SK-N-SH (cell line): ENCODE measurements at regions not wholly inside any gene's neighbourhood (a gene's known extent, or its start where the extent isn't known, plus 50 kb on each side); places are given as distances from the start of the nearest gene placed in this dataset.

ENCODE experiments used
- CTCF ChIA-PET: fragments of 300-600, 350-600 bp; formaldehyde crosslinking; extraction: SDS; loops from one replicate; lab custom pipeline; 2021; lab: Yijun Ruan, JAX
- POLR2A ChIA-PET: fragments of 350-600 bp; sonication (Branson Sonifier 250); formaldehyde crosslinking; extraction: SDS; loops from one replicate; lab custom pipeline; 2020; ENCODE audit warnings: antibody characterized with exemption, inconsistent platforms; lab: Yijun Ruan, JAX
- DNase-seq: peaks from one replicate; pipeline ENCODE4 v3.0.0; 2012
- H2AFZ ChIP-seq: fragments of 200-600 bp; sonication (generic); 2 replicates; pipeline ENCODE4 v1.8.1; 2016; ENCODE audit warnings: antibody characterized with exemption, mild to moderate bottlenecking, low read depth
- H3F3A ChIP-seq: fragments of 200-600 bp; sonication (generic); replicated peaks from 2 replicates; pipeline ENCODE3; 2016; ENCODE audit warnings: antibody characterized with exemption, mild to moderate bottlenecking; ENCODE audit not compliant: insufficient read depth
- H3K27ac ChIP-seq, 2 experiments: fragments of 200-500 bp in 1 of 2; fragments of 200-600 bp in 1 of 2; sonication (Bioruptor generic) in 1 of 2; sonication (generic), shearing (Covaris generic) in 1 of 2; 2 replicates each; pipeline versions ENCODE4 v1.5.1 to v1.6.1; 2014 to 2016; ENCODE audit warnings: low read depth in 2 of 2, inconsistent platforms in 1 of 2, low read length in 1 of 2, mild to moderate bottlenecking in 1 of 2, mixed read lengths in 1 of 2
- H3K27me3 ChIP-seq: fragments of 200-600 bp; sonication (generic), shearing (Covaris generic); 2 replicates; pipeline ENCODE4 v1.6.1; 2016; ENCODE audit warnings: mixed run types; ENCODE audit not compliant: insufficient read depth
- H3K36me3 ChIP-seq, 2 experiments: fragments of 200-500 bp in 1 of 2; fragments of 200-600 bp in 1 of 2; sonication (Bioruptor generic) in 1 of 2; sonication (generic) in 1 of 2; replicated peaks in 1 of 2; 2 replicates each; pipeline versions ENCODE3 to v1.5.1; 2014 to 2016; ENCODE audit warnings: low read length in 1 of 2, mild to moderate bottlenecking in 1 of 2; ENCODE audit not compliant: insufficient read depth in 2 of 2, control insufficient read depth in 1 of 2
- H3K4me1 ChIP-seq, 2 experiments: fragments of 200-500 bp in 1 of 2; fragments of 200-600 bp in 1 of 2; sonication (Bioruptor generic) in 1 of 2; sonication (generic), shearing (Covaris generic) in 1 of 2; 2 replicates each; pipeline versions ENCODE4 v1.5.1 to v1.6.1; 2014 to 2016; ENCODE audit warnings: low read depth in 1 of 2, low read length in 1 of 2, mixed run types in 1 of 2; ENCODE audit not compliant: insufficient read depth in 2 of 2, control insufficient read depth in 1 of 2
- H3K4me2 ChIP-seq: fragments of 200-600 bp; sonication (generic), shearing (Covaris generic); 2 replicates; pipeline ENCODE4 v1.6.1; 2017; ENCODE audit warnings: mixed run types
- H3K4me3 ChIP-seq, 2 experiments: fragments of 200-500 bp in 1 of 2; fragments of 200-600 bp in 1 of 2; sonication (Bioruptor generic) in 1 of 2; sonication (generic), shearing (Covaris generic) in 1 of 2; 2 replicates each; pipeline versions ENCODE4 v1.5.1 to v1.8.1; 2014 to 2016; ENCODE audit warnings: low read depth in 2 of 2, inconsistent platforms in 1 of 2, low read length in 1 of 2, mild to moderate bottlenecking in 1 of 2, mixed read lengths in 1 of 2, moderate library complexity in 1 of 2
- H3K79me2 ChIP-seq: fragments of 200-600 bp; sonication (generic); 2 replicates; pipeline ENCODE4 v1.8.1; 2017; ENCODE audit warnings: mild to moderate bottlenecking; ENCODE audit not compliant: insufficient read depth
- H3K9ac ChIP-seq: fragments of 200-600 bp; sonication (generic); 2 replicates; pipeline ENCODE4 v1.6.1; 2017; ENCODE audit warnings: mixed run types
- H3K9me2 ChIP-seq: fragments of 200-600 bp; sonication (generic); 2 replicates; pipeline ENCODE4 v1.6.1; 2017; ENCODE audit warnings: mixed run types
- H3K9me3 ChIP-seq: fragments of 200-600 bp; sonication (generic); 2 replicates; pipeline ENCODE4 v1.6.1; 2017; ENCODE audit warnings: mixed run types, mild to moderate bottlenecking, moderate library complexity
- H4K20me1 ChIP-seq: fragments of 200-600 bp; sonication (generic); 2 replicates; pipeline ENCODE4 v1.6.1; 2017; ENCODE audit warnings: mild to moderate bottlenecking, mixed run types; ENCODE audit not compliant: insufficient read depth
- CHD2 ChIP-seq: fragments of 150-350 bp; IDR thresholded peaks from 2 replicates; pipeline ENCODE4 v1.6.1; 2018; ENCODE audit warnings: low read length; ENCODE audit not compliant: partially characterized antibody
- EZH2phosphoT487 ChIP-seq: fragments of 200-600 bp; sonication (generic); IDR thresholded peaks from 2 replicates; pipeline ENCODE4 v1.6.1; 2017; ENCODE audit warnings: low read depth, mixed run types, mild to moderate bottlenecking, antibody characterized with exemption, moderate library complexity, borderline replicate concordance
- FOXJ3 ChIP-seq: sonication (generic); formaldehyde crosslinking; IDR thresholded peaks from 2 replicates; pipeline ENCODE4 v1.5.1; 2020; ENCODE audit warnings: mild to moderate bottlenecking, missing genetic modification reagents
- FOXM1 ChIP-seq: IDR thresholded peaks from 2 replicates; pipeline ENCODE4 v1.4.0; 2012; ENCODE audit warnings: low read depth, mild to moderate bottlenecking
- GATA2 ChIP-seq: sonication (generic); formaldehyde crosslinking; IDR thresholded peaks from 2 replicates; pipeline ENCODE4 v1.5.0; 2020; ENCODE audit warnings: mild to moderate bottlenecking, missing genetic modification reagents
- JUND ChIP-seq: IDR thresholded peaks from 2 replicates; pipeline ENCODE4 v1.4.0; 2012
- MEF2A ChIP-seq: IDR thresholded peaks from 2 replicates; pipeline ENCODE4 v1.4.0; 2012; ENCODE audit warnings: low read depth, borderline replicate concordance
- MXI1 ChIP-seq: IDR thresholded peaks from 2 replicates; pipeline ENCODE4 v1.6.1; 2012; ENCODE audit warnings: mild to moderate bottlenecking, low read depth, low read length, improper control_type of control experiment
- NFIC ChIP-seq: IDR thresholded peaks from 2 replicates; pipeline ENCODE4 v1.4.0; 2012; ENCODE audit warnings: borderline replicate concordance
- RAD21 ChIP-seq: IDR thresholded peaks from 2 replicates; pipeline ENCODE4 v1.6.1; 2012; ENCODE audit warnings: mild to moderate bottlenecking, low read length
- RCOR1 ChIP-seq: fragments of 150-350 bp; IDR thresholded peaks from 2 replicates; pipeline ENCODE4 v1.6.1; 2017; ENCODE audit warnings: antibody characterized with exemption, low read length
- RFX5 ChIP-seq: IDR thresholded peaks from 2 replicates; pipeline ENCODE4 v1.6.1; 2012; ENCODE audit warnings: mild to moderate bottlenecking, improper control_type of control experiment, low read length
- RXRA ChIP-seq: IDR thresholded peaks from 2 replicates; pipeline ENCODE4 v1.4.0; 2012; ENCODE audit warnings: low read depth, mild to moderate bottlenecking, borderline replicate concordance
- SIN3A ChIP-seq: IDR thresholded peaks from 2 replicates; pipeline ENCODE4 v1.6.1; 2012; ENCODE audit warnings: low read depth, mild to moderate bottlenecking, low read length, moderate library complexity, borderline replicate concordance
- TAF1 ChIP-seq: IDR thresholded peaks from 2 replicates; pipeline ENCODE4 v1.6.1; 2012; ENCODE audit warnings: low read depth, mild to moderate bottlenecking, low read length, moderate library complexity, borderline replicate concordance
- YY1 ChIP-seq: IDR thresholded peaks from 2 replicates; pipeline ENCODE4 v1.4.0; 2012; ENCODE audit warnings: low read depth, mild to moderate bottlenecking
- WGBS: methylation state at CpG from one replicate; pipeline ENCODE4 v1.1.6; 2017; ENCODE audit warnings: low lambda C conversion rate; 5-methylcytosine and 5-hydroxymethylcytosine counted together
- TF ChIP-seq, protein P1 (sequence below): IDR thresholded peaks from 2 replicates; pipeline ENCODE4 v1.4.0; 2012; ENCODE audit warnings: low read depth, borderline replicate concordance
- TF ChIP-seq, protein P2 (sequence below): fragments of 150-350 bp; IDR thresholded peaks from 2 replicates; pipeline ENCODE4 v1.6.1; 2016; ENCODE audit warnings: mild to moderate bottlenecking, low read depth, low read length
- TF ChIP-seq, protein P3 (sequence below): IDR thresholded peaks from 2 replicates; pipeline ENCODE4 v1.6.1; 2012; ENCODE audit warnings: mild to moderate bottlenecking, low read depth, low read length, moderate library complexity

DNA sequence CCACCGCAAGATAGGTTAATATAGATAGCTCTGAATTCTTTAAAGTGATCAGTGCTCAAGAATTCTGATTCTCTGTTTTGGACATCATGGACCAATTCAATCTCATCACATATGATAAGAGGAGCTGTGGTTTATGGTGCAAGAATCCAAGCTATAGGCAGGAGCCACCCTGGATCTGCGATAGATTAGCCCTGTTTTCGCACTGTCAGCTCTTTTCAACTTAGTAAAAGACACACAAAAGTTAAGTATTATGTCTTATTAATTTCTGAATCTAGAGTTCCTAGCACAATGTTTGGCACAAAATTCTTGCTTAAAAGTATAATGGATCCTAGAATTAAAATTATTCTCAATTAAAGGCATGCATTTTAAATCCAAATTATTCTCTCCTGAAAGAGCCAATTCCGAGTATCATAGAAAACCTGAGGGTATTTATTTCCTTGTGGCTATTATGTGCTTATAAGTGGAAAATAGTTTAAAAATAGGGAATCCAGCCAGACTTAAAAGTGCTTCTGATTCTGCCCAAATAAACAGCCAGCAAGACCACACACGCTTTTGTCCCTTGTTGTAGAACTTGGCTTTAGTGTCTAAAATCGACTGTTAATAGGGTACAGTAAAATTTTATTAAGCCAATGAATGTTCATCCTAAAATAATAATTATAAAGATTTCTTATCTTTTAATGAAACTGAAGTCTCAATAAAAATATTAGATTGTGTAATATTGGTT is 184.9 kb upstream of the FLRT2 start:
- POLR2A ChIA-PET = no interaction called here
- peak overlapping the region; percentile 14; the same call in 1 of the 2 replicates for H2AFZ ChIP-seq
- H3K36me3 ChIP-seq = no peaks in the 10 kb centered on the region
- no peak for DNase-seq
- H3K9me2 ChIP-seq = no peaks in the 10 kb centered on the region
- H3K4me2 ChIP-seq = no peak overlapping the region
- no peak overlapping the region for H3K4me3 ChIP-seq
- no peaks in the 10 kb centered on the region for H3K79me2 ChIP-seq
- TF ChIP-seq RAD21 = no peak
- TF ChIP-seq, protein P1, sequence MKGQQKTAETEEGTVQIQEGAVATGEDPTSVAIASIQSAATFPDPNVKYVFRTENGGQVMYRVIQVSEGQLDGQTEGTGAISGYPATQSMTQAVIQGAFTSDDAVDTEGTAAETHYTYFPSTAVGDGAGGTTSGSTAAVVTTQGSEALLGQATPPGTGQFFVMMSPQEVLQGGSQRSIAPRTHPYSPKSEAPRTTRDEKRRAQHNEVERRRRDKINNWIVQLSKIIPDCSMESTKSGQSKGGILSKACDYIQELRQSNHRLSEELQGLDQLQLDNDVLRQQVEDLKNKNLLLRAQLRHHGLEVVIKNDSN = no peak
- no peak for TF ChIP-seq JUND
- no peak for TF ChIP-seq RXRA
- TF ChIP-seq MXI1 = no peak
- TF ChIP-seq CHD2 = no peak
- no peak for TF ChIP-seq EZH2phosphoT487
- no peak for TF ChIP-seq FOXM1
- no peak for TF ChIP-seq RFX5
- TF ChIP-seq, protein P2, sequence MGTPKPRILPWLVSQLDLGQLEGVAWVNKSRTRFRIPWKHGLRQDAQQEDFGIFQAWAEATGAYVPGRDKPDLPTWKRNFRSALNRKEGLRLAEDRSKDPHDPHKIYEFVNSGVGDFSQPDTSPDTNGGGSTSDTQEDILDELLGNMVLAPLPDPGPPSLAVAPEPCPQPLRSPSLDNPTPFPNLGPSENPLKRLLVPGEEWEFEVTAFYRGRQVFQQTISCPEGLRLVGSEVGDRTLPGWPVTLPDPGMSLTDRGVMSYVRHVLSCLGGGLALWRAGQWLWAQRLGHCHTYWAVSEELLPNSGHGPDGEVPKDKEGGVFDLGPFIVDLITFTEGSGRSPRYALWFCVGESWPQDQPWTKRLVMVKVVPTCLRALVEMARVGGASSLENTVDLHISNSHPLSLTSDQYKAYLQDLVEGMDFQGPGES = no peak
- TF ChIP-seq NFIC = no peak
- TF ChIP-seq, all 33 proteins: peak for 0
- Histone ChIP-seq H3F3A (no peaks in the 10 kb centered on the region), H4K20me1 (no peaks in the 10 kb centered on the region), H3K9me3 (no peaks in the 10 kb centered on the region), H3K27me3 (no peaks in the 10 kb centered on the region), H3K9ac (no peak overlapping the region), H3K27ac (no peak overlapping the region), H3K4me1 (no peaks in the 10 kb centered on the region)
- CTCF ChIA-PET = no interaction called here
- WGBS = 51% methylated on average over 6 of the region's 6 CpGs

DNA sequence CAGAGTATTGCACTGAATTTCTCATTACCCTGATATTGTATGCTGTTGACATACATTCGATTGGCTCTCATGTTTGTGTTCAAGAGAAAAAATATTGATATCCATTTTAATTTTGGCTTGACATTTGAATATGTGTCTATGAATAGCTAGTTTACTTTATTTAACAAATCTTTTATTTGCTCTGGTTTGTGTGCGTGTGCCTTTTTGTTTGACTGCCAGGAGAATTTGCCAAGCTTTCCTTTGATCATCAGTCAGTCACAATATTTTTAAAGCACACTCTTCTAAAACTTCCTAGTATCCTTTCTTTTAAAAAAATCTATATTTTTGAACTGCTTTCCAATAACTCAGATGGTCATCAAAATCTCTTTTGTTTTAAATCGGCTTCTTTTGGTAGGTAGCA is 179.3 kb upstream of the FLRT2 start:
- H2AFZ ChIP-seq = no peak overlapping the region
- no peaks in the 10 kb centered on the region for H4K20me1 ChIP-seq
- H3K36me3 ChIP-seq = no peaks in the 10 kb centered on the region
- ChIA-PET CTCF (no interaction called here), POLR2A (no interaction called here)
- no peak overlapping the region for H3K4me2 ChIP-seq
- no peak overlapping the region for H3K4me3 ChIP-seq
- H3K9me3 ChIP-seq = no peaks in the 10 kb centered on the region
- H3K9ac ChIP-seq = no peak overlapping the region
- H3F3A ChIP-seq = no peaks in the 10 kb centered on the region
- no peaks in the 10 kb centered on the region for H3K4me1 ChIP-seq
- H3K9me2 ChIP-seq = no peaks in the 10 kb centered on the region
- no peak for DNase-seq
- no peaks in the 10 kb centered on the region for H3K79me2 ChIP-seq
- no peak overlapping the region for H3K27ac ChIP-seq
- WGBS = 20% methylated on average over 3 of the region's 3 CpGs
- H3K27me3 ChIP-seq = no peaks in the 10 kb centered on the region
- no peak for TF ChIP-seq RCOR1
- TF ChIP-seq, protein P2 = no peak
- TF ChIP-seq SIN3A = no peak
- TF ChIP-seq YY1 = no peak
- TF ChIP-seq MEF2A = no peak
- TF ChIP-seq MXI1 = no peak
- no peak for TF ChIP-seq CHD2
- TF ChIP-seq, protein P1 = no peak
- TF ChIP-seq, protein P3, sequence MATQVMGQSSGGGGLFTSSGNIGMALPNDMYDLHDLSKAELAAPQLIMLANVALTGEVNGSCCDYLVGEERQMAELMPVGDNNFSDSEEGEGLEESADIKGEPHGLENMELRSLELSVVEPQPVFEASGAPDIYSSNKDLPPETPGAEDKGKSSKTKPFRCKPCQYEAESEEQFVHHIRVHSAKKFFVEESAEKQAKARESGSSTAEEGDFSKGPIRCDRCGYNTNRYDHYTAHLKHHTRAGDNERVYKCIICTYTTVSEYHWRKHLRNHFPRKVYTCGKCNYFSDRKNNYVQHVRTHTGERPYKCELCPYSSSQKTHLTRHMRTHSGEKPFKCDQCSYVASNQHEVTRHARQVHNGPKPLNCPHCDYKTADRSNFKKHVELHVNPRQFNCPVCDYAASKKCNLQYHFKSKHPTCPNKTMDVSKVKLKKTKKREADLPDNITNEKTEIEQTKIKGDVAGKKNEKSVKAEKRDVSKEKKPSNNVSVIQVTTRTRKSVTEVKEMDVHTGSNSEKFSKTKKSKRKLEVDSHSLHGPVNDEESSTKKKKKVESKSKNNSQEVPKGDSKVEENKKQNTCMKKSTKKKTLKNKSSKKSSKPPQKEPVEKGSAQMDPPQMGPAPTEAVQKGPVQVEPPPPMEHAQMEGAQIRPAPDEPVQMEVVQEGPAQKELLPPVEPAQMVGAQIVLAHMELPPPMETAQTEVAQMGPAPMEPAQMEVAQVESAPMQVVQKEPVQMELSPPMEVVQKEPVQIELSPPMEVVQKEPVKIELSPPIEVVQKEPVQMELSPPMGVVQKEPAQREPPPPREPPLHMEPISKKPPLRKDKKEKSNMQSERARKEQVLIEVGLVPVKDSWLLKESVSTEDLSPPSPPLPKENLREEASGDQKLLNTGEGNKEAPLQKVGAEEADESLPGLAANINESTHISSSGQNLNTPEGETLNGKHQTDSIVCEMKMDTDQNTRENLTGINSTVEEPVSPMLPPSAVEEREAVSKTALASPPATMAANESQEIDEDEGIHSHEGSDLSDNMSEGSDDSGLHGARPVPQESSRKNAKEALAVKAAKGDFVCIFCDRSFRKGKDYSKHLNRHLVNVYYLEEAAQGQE = no peak
- TF ChIP-seq TAF1 = no peak
- no peak for TF ChIP-seq RAD21
- no peak for TF ChIP-seq GATA2 (CRISPR knock-in tag)
- no peak for TF ChIP-seq FOXJ3 (CRISPR knock-in tag)
- TF ChIP-seq FOXM1 = no peak
- TF ChIP-seq JUND = no peak
- TF ChIP-seq EZH2phosphoT487 = no peak
